Endodermal cell (in vitro differentiated cells): ENCODE measurements at regions not wholly inside any gene's neighbourhood (a gene's known extent, or its start where the extent isn't known, plus 50 kb on each side); places are given as distances from the start of the nearest gene placed in this dataset.

Source experiments
- DNase-seq: peaks from one replicate; pipeline ENCODE4 v3.0.0-alpha.2; 2017
- H3K27ac ChIP-seq: 2 replicates; pipeline ENCODE4 v1.5.1; 2013; ENCODE audit warnings: mild to moderate bottlenecking, low read depth, low read length, moderate library complexity
- H3K27me3 ChIP-seq: 2 replicates; pipeline ENCODE4 v1.6.1; 2013; ENCODE audit warnings: mild to moderate bottlenecking, low read length, moderate library complexity; ENCODE audit not compliant: insufficient read depth, control insufficient read depth, poor library complexity, severe bottlenecking
- H3K36me3 ChIP-seq: 2 replicates; pipeline ENCODE4 v1.7.0; 2013; ENCODE audit warnings: mild to moderate bottlenecking, low read length, moderate library complexity; ENCODE audit not compliant: control insufficient read depth, insufficient read depth
- H3K4me1 ChIP-seq: one replicate; pipeline ENCODE4 v1.7.0; 2013; ENCODE audit warnings: low read length; ENCODE audit not compliant: control insufficient read depth, insufficient read depth
- H3K4me3 ChIP-seq: 2 replicates; pipeline ENCODE4 v1.5.1; 2013; ENCODE audit warnings: mild to moderate bottlenecking, low read length, moderate library complexity
- H3K9ac ChIP-seq: 2 replicates; pipeline ENCODE4 v1.6.1; 2013; ENCODE audit warnings: mild to moderate bottlenecking, low read length, moderate library complexity; ENCODE audit not compliant: poor library complexity, severe bottlenecking; ENCODE audit errors: extremely low read depth
- H3K9me3 ChIP-seq: 2 replicates; pipeline ENCODE4 v1.6.1; 2013; ENCODE audit warnings: mild to moderate bottlenecking, low read length, moderate library complexity; ENCODE audit not compliant: control insufficient read depth
- H3K27ac Mint-ChIP-seq: 2 replicates; pipeline ENCODE4 v1.8.0; 2020; ENCODE audit warnings: mixed read lengths
- H3K27me3 Mint-ChIP-seq: 2 replicates; pipeline ENCODE4 v1.8.0; 2021; ENCODE audit warnings: mild to moderate bottlenecking, mixed read lengths; ENCODE audit not compliant: insufficient read depth
- H3K36me3 Mint-ChIP-seq: 2 replicates; pipeline ENCODE4 v1.8.0; 2020; ENCODE audit warnings: low read depth, mixed read lengths
- H3K4me1 Mint-ChIP-seq: 2 replicates; pipeline ENCODE4 v1.8.0; 2020; ENCODE audit warnings: mixed read lengths
- H3K4me3 Mint-ChIP-seq: 2 replicates; pipeline ENCODE4 v1.8.0; 2020; ENCODE audit warnings: mild to moderate bottlenecking, moderate library complexity, mixed read lengths
- H3K9me3 Mint-ChIP-seq: 2 replicates; pipeline ENCODE4 v1.8.0; 2020; ENCODE audit warnings: mild to moderate bottlenecking, mixed read lengths
- CTCF ChIP-seq: fragments of 200-600 bp; sonication (generic); conservative IDR thresholded peaks from 2 replicates; pipeline ENCODE4 v1.5.0; 2021; ENCODE audit warnings: antibody characterized with exemption, mild to moderate bottlenecking
- WGBS, 2 experiments: methylation state at CpG; one replicate each; pipeline versions ENCODE4 v1.1.5 to v1.1.7; 2013; ENCODE audit warnings: missing lambda C conversion rate in 2 of 2, mixed read lengths in 1 of 2; ENCODE audit not compliant: insufficient coverage in 1 of 2, insufficient read length in 1 of 2; 5-methylcytosine and 5-hydroxymethylcytosine counted together

- Mint-ChIP-seq H3K9me3 (peaks cover 6% of the 10 kb centered on the region), H3K27ac (no peak overlapping the region), H3K36me3 (peaks cover 2% of the 10 kb centered on the region), H3K27me3 (no peaks in the 10 kb centered on the region), H3K4me1 (no peaks in the 10 kb centered on the region), H3K4me3 (no peak overlapping the region)
- H3K27ac ChIP-seq, result no peak overlapping the region
- H3K27me3 ChIP-seq, result no peaks in the 10 kb centered on the region
- H3K4me1 ChIP-seq, result no peaks in the 10 kb centered on the region
- H3K9me3 ChIP-seq, result no peaks in the 10 kb centered on the region
- no peak for DNase-seq
- H3K9ac ChIP-seq, result no peak overlapping the region
- H3K4me3 ChIP-seq, result no peak overlapping the region
- no peaks in the 10 kb centered on the region for H3K36me3 ChIP-seq
- no peak for TF ChIP-seq CTCF
- WGBS, 2 experiments, result 92% methylated on average over 6 of the region's 6 CpGs; no CpG with 5 or more reads in 1 of the 2 experiments
Observed at GRCh38 chrX:6757631-6758030, 222.7 kb upstream of the VCX3A start.

- DNase-seq, result no peak
- Mint-ChIP-seq H3K9me3 (peaks cover 3% of the 10 kb centered on the region), H3K36me3 (peaks cover under 1% of the 10 kb centered on the region), H3K27ac (no peak overlapping the region), H3K27me3 (no peaks in the 10 kb centered on the region), H3K4me1 (no peaks in the 10 kb centered on the region), H3K4me3 (no peak overlapping the region)
- no peak for TF ChIP-seq CTCF
- Histone ChIP-seq H3K36me3 (no peaks in the 10 kb centered on the region), H3K27ac (no peak overlapping the region), H3K4me3 (no peak overlapping the region), H3K27me3 (no peaks in the 10 kb centered on the region), H3K9me3 (no peaks in the 10 kb centered on the region), H3K4me1 (no peaks in the 10 kb centered on the region), H3K9ac (no peak overlapping the region)
- WGBS, 2 experiments, result 0 to 42% methylated on average over 1 to 2 of the region's 3 CpGs
Observed at GRCh38 chrX:6748595-6748994, 213.7 kb upstream of the VCX3A start.

GRCh38 chrX:6738518-6739470 lies 203.9 kb upstream of the VCX3A start:
- H3K36me3 ChIP-seq, result no peaks in the 10 kb centered on the region
- Mint-ChIP-seq H3K9me3 (no peaks in the 10 kb centered on the region), H3K36me3 (no peaks in the 10 kb centered on the region), H3K4me3 (no peak overlapping the region), H3K27me3 (no peaks in the 10 kb centered on the region), H3K27ac (no peak overlapping the region), H3K4me1 (no peaks in the 10 kb centered on the region)
- no peak overlapping the region for H3K4me3 ChIP-seq
- no peaks in the 10 kb centered on the region for H3K4me1 ChIP-seq
- no peaks in the 10 kb centered on the region for H3K27me3 ChIP-seq
- no peak for TF ChIP-seq CTCF
- no peak overlapping the region for H3K9ac ChIP-seq
- H3K27ac ChIP-seq, result no peak overlapping the region
- DNase-seq, result no peak
- H3K9me3 ChIP-seq, result no peaks in the 10 kb centered on the region
- WGBS, 2 experiments, result 86 to 100% methylated on average over 4 to 10 of the region's 11 CpGs
